ENCODE measurements at regions not wholly inside any gene's neighbourhood (a gene's known extent, or its start where the extent isn't known, plus 50 kb on each side); places are given as distances from the start of the nearest gene placed in this dataset.
A peak's percentile ranks its signal among the peaks of the same experiment; 100 is the strongest.

DNA sequence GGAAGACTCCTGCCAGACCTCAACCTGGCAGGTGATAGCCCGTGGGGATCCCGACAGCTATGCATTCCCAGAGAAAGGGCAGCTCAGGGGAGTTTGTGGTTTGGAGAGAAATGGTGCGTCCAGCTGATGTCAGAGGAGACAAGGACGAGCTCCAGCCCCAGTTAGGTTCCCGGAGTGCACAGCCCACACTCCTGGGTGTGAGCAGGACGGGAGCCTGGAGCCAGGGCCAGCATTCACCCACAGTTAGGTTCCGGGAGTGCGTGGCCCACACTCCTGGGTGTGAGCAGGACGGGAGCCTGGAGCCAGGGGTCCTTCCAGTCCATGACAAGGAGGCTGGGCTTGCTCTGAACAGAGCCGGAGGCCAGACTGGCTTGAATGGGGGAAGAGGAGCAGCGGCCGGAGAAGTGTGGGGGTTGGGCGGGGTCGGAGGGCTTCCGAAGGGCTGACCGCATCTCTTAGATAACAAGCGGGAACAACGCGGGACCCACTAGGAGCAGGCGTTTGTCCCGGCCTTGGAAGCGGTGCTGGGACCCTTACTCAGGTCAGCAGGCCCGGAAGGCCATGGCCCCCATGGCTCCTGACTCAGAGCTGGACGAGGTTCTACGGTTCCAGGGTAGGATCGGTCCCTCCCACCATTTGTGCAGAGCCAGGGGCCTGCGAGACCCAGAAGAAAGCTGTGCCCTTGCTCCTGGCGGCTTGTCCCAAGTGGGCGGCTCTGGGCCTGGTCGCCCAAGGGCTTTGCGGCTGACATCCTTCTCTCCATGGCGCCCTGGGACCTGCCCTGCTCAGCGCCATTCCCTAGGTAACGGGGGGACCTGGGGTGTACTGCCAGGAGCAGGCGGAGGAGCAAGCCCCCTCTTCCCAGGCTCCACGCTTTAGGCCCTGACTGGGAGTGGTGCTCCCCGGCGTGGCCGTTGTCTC is 185.6 kb downstream of the RTP5 start:
- H2BK20ac ChIP-seq (ENCODE audit: low read depth, low read length, poor library complexity, severe bottlenecking) = no peak overlapping the region
- Mint-ChIP-seq H3K4me3 (no peak overlapping the region), H3K9me3 (peaks cover 10% of the 10 kb centered on the region in 2 experiments), H3K27ac (no peak overlapping the region), H3K27me3 (ENCODE audit: low read depth) (peaks cover 100% of the 10 kb centered on the region), H3K36me3 (ENCODE audit: insufficient read depth in 1 of 3, low read depth in 3 of 3) (peaks cover 6 to 10% (median 7%) of the 10 kb centered on the region in 3 experiments; a peak in 6 of 7 replicates), H3K4me1 (peaks cover 0 to 2% of the 10 kb centered on the region in 2 experiments; a peak in 1 of 4 replicates)
- H3K14ac ChIP-seq (ENCODE audit: insufficient read depth, low read length) = no peak overlapping the region
- no peaks in the 10 kb centered on the region for H3K23me2 ChIP-seq (ENCODE audit: insufficient read length, low read depth, low read length, poor library complexity, severe bottlenecking)
- no peak overlapping the region for H4K91ac ChIP-seq (ENCODE audit: insufficient read length, low read depth, low read length)
- H3K9me3 ChIP-seq (ENCODE audit: control insufficient read depth, low read depth, low read length) = no peaks in the 10 kb centered on the region
- no peak overlapping the region for H3K4me2 ChIP-seq (ENCODE audit: insufficient read depth, insufficient read length, low read length)
- H3K79me1 ChIP-seq (ENCODE audit: insufficient read depth, low read depth, low read length, poor library complexity, severe bottlenecking) = no peaks in the 10 kb centered on the region
- H3K27ac ChIP-seq (ENCODE audit: insufficient read length, low read depth, low read length) = no peak overlapping the region
- peak; percentile 26 for DNase-seq
- no peak overlapping the region for H2AK5ac ChIP-seq (ENCODE audit: insufficient read length, low read length)
- H3K18ac ChIP-seq (ENCODE audit: insufficient read length, low read depth, low read length) = no peak overlapping the region
- H2BK12ac ChIP-seq (ENCODE audit: insufficient read length, low read depth, low read length) = no peak overlapping the region
- no peaks in the 10 kb centered on the region for H3K79me2 ChIP-seq (ENCODE audit: insufficient read depth, low read length)
- no peak overlapping the region for H2BK5ac ChIP-seq (ENCODE audit: insufficient read length, low read length)
- no peak overlapping the region for H2AFZ ChIP-seq (ENCODE audit: low read length)
- peaks cover 6% of the 10 kb centered on the region; the same call in 1 of the 2 replicates for H3K27me3 ChIP-seq (ENCODE audit: insufficient read depth, low read length)
- H2BK120ac ChIP-seq (ENCODE audit: low read depth, low read length, poor library complexity, severe bottlenecking) = no peak overlapping the region
- H4K5ac ChIP-seq (ENCODE audit: insufficient read length, low read depth, low read length) = no peak overlapping the region
- H2BK15ac ChIP-seq (ENCODE audit: low read depth, low read length) = no peak overlapping the region
- no peaks in the 10 kb centered on the region for H3K4me1 ChIP-seq (ENCODE audit: insufficient read depth, low read length)
- no peak overlapping the region for H3K23ac ChIP-seq (ENCODE audit: insufficient read length, low read depth, low read length)
- H3K56ac ChIP-seq (ENCODE audit: insufficient read length, low read depth, low read length) = no peak overlapping the region
- WGBS (ENCODE audit: extremely low coverage, insufficient read length, low lambda C conversion rate) = no CpG with 5 or more reads among the region's 39 CpGs
- no peak overlapping the region for H3K4ac ChIP-seq (ENCODE audit: low read depth, low read length)
- H4K20me1 ChIP-seq (ENCODE audit: control insufficient read depth, insufficient read depth, insufficient read length) = no peaks in the 10 kb centered on the region
- H3K9ac ChIP-seq (ENCODE audit: extremely low read depth, insufficient read length, low read length) = no peak overlapping the region
- no peak overlapping the region for H3T11ph ChIP-seq (ENCODE audit: low read length)
- H4K8ac ChIP-seq (replicated peaks; ENCODE audit: insufficient read length, low read depth, low read length) = no peak overlapping the region
- TF ChIP-seq, protein P1, sequence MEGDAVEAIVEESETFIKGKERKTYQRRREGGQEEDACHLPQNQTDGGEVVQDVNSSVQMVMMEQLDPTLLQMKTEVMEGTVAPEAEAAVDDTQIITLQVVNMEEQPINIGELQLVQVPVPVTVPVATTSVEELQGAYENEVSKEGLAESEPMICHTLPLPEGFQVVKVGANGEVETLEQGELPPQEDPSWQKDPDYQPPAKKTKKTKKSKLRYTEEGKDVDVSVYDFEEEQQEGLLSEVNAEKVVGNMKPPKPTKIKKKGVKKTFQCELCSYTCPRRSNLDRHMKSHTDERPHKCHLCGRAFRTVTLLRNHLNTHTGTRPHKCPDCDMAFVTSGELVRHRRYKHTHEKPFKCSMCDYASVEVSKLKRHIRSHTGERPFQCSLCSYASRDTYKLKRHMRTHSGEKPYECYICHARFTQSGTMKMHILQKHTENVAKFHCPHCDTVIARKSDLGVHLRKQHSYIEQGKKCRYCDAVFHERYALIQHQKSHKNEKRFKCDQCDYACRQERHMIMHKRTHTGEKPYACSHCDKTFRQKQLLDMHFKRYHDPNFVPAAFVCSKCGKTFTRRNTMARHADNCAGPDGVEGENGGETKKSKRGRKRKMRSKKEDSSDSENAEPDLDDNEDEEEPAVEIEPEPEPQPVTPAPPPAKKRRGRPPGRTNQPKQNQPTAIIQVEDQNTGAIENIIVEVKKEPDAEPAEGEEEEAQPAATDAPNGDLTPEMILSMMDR (conservative IDR thresholded peaks at IDR 0.05) = no peak
